ENCODE measurements at regions not wholly inside any gene's neighbourhood (a gene's known extent, or its start where the extent isn't known, plus 50 kb on each side); places are given as distances from the start of the nearest gene placed in this dataset.

DNA sequence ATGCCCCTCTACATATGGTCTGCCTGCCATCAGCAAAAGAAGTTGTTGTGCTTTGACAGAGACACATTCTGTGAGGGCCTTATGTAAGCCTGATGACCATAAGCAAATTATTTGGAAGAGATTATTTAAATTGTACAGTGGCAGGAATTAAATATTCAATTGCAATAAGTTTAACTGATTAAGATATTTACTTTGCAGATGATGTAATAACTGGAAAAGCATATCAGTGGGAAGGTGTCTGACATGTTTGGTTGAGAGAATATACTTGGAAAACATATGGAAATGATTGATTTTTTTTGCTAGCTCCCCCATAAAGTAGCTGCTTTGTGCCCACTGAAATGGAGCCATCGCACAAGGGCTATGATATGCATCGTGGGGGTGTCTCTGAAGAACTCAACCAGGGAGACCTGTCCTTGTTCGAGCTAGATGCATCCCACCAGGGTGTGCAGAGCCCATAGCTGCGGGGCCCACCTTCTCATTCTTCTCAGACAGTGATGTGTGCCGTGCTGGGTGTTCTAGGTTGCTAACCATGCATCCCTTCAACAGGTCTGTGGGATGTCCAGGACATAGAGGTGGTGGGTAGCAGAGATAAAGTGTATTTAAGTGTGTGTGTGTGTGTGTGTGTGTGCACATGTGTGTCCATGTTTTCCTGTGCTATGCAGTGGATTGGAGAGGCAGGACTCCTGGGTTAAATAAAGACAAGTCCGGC lies 90.4 kb upstream of the PARD3B start:
- TF ChIP-seq EZH2 (IDR thresholded peaks at IDR 0.05), result no peak
- no peak for TF ChIP-seq POLR2AphosphoS5 (IDR thresholded peaks at IDR 0.05; ENCODE audit: borderline replicate concordance, low read depth, low read length)
- TF ChIP-seq FOXP2 (optimal IDR thresholded peaks at IDR 0.05; ENCODE audit: control extremely low read depth, extremely low read length, insufficient read depth), result no peak
